ENCODE measurements at regions not wholly inside any gene's neighbourhood (a gene's known extent, or its start where the extent isn't known, plus 50 kb on each side); places are given as distances from the start of the nearest gene placed in this dataset.
"Not testable (repeated sequence)": the region's sequence is repeated elsewhere in the genome, so short reads cannot be mapped to it uniquely, and the experiment has no call there.

- TF ChIP-seq GATA1 (IDR thresholded peaks at IDR 0.05; ENCODE audit: low read depth, low read length); POLR2A (IDR thresholded peaks at IDR 0.05; ENCODE audit: low read length): not testable (repeated sequence)
Measured at GRCh38 chr11:82181796-82182195, 551.9 kb downstream of the FAM181B start.
